K562 (cell line): ENCODE measurements at regions not wholly inside any gene's neighbourhood (a gene's known extent, or its start where the extent isn't known, plus 50 kb on each side); places are given as distances from the start of the nearest gene placed in this dataset.
A peak's percentile ranks its signal among the peaks of the same experiment; 100 is the strongest.

Source experiments
- C11orf30 ChIP-seq: fragments of 450-650 bp; IDR thresholded peaks from 2 replicates; pipeline ENCODE4 v1.6.1; 2016; ENCODE audit warnings: low read depth, mild to moderate bottlenecking
- FOXA3 ChIP-seq, 2 experiments: fragments of 450-650 bp in 1 of 2; sonication (generic) in 1 of 2; formaldehyde crosslinking; IDR thresholded peaks in 1 of 2; conservative IDR thresholded peaks in 1 of 2; 2 replicates each; pipeline versions ENCODE4 v1.4.0 to v1.8.0; 2020 to 2022; ENCODE audit warnings: mild to moderate bottlenecking in 2 of 2, missing genetic modification reagents in 1 of 2
- NFYB ChIP-seq: IDR thresholded peaks from 2 replicates; pipeline ENCODE4 v1.6.1; 2011; ENCODE audit warnings: mild to moderate bottlenecking, moderate library complexity; ENCODE audit not compliant: insufficient read length; ENCODE audit errors: extremely low read depth
- SNIP1 ChIP-seq: fragments of 450-650 bp; IDR thresholded peaks from 2 replicates; pipeline ENCODE4 v1.7.1; 2017; ENCODE audit warnings: low read depth, mild to moderate bottlenecking
- SNRNP70 ChIP-seq: fragments of 200-400 bp; formaldehyde crosslinking; optimal IDR thresholded peaks from 2 replicates; pipeline ENCODE3; 2017; ENCODE audit warnings: low read depth, low read length
- SREBF1 ChIP-seq: fragments of 150-350 bp; IDR thresholded peaks from 2 replicates; pipeline ENCODE4 v1.6.1; 2014; ENCODE audit warnings: antibody characterized with exemption, low read depth, low read length, borderline replicate concordance
- SRSF3 ChIP-seq: fragments of 200-400 bp; formaldehyde crosslinking; IDR thresholded peaks from 2 replicates; pipeline ENCODE4 v1.6.1; 2016; ENCODE audit warnings: mild to moderate bottlenecking, low read length, moderate library complexity; ENCODE audit not compliant: insufficient read depth
- ZNF146 ChIP-seq: IDR thresholded peaks from one replicate; pipeline ENCODE4 v1.6.1; 2018; ENCODE audit warnings: missing compliant biosample characterization; ENCODE audit not compliant: unreplicated experiment
- ZNF316 ChIP-seq: fragments of 450-650 bp; IDR thresholded peaks from 2 replicates; pipeline ENCODE4 v1.6.1; 2016
- TF ChIP-seq, protein P1 (sequence below): fragments of 250-450 bp; sonication (Bioruptor Pico); IDR thresholded peaks from 2 replicates; pipeline ENCODE4 v1.4.0; 2020
- TF ChIP-seq, protein P2 (sequence below), 2 experiments: fragments of 450-650 bp in 1 of 2; sonication (generic) in 1 of 2; formaldehyde crosslinking in 1 of 2; IDR thresholded peaks; 2 replicates each; pipeline versions ENCODE4 v1.7.1 to v1.9.0; 2016 to 2022; ENCODE audit warnings: inconsistent platforms in 1 of 2, mild to moderate bottlenecking in 1 of 2, missing genetic modification reagents in 1 of 2
- TF ChIP-seq, protein P3 (sequence below), 2 experiments: fragments of 450-650 bp in 1 of 2; sonication (generic) in 1 of 2; formaldehyde crosslinking in 1 of 2; IDR thresholded peaks in 1 of 2; conservative IDR thresholded peaks in 1 of 2; 2 replicates each; pipeline versions ENCODE4 v1.6.1 to v1.8.1; 2016 to 2023; ENCODE audit warnings: mild to moderate bottlenecking in 2 of 2, moderate library complexity in 2 of 2, inconsistent platforms in 1 of 2, missing genetic modification reagents in 1 of 2

DNA sequence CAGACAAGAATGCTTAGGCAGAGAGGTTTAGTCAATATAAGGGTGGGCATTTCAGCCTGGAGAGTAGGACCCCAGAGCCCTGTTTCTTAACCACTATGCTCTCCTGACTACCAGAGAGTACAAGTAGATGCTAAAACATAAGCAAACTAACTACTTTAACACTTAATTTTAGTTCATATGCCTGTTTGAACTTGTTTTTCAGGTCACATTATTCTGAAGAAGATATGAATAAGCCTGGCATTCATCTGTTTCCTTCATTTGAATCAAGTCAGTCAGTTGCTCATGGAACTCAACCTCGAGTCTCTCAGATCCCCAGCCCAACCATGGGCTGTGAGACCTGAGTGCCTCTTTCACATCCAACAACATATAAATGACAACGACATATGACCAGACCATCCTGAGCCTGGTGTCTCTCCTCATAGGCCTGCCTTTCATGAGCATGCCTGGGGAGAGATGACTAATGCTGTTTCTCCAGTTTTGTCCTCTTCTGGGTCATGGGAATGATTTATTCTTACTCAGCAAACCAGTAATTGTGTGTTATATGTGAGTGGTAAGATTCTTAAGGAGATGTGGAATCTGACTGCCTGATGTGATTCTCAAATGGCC, 251.1 kb upstream of the BTG1 start (continued):
- no peak for TF ChIP-seq FOXA3 (CRISPR knock-in tag; conservative IDR thresholded peaks at IDR 0.05 in 1 of 2, IDR thresholded peaks at IDR 0.05 in 1 of 2)
- no peak for TF ChIP-seq NFYB
- TF ChIP-seq SNIP1 = no peak
- peak; percentile 66 for TF ChIP-seq C11orf30
- TF ChIP-seq, protein P1, sequence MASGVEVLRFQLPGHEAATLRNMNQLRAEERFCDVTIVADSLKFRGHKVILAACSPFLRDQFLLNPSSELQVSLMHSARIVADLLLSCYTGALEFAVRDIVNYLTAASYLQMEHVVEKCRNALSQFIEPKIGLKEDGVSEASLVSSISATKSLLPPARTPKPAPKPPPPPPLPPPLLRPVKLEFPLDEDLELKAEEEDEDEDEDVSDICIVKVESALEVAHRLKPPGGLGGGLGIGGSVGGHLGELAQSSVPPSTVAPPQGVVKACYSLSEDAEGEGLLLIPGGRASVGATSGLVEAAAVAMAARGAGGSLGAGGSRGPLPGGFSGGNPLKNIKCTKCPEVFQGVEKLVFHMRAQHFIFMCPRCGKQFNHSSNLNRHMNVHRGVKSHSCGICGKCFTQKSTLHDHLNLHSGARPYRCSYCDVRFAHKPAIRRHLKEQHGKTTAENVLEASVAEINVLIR (CRISPR knock-in tag) = no peak
- TF ChIP-seq, protein P2, sequence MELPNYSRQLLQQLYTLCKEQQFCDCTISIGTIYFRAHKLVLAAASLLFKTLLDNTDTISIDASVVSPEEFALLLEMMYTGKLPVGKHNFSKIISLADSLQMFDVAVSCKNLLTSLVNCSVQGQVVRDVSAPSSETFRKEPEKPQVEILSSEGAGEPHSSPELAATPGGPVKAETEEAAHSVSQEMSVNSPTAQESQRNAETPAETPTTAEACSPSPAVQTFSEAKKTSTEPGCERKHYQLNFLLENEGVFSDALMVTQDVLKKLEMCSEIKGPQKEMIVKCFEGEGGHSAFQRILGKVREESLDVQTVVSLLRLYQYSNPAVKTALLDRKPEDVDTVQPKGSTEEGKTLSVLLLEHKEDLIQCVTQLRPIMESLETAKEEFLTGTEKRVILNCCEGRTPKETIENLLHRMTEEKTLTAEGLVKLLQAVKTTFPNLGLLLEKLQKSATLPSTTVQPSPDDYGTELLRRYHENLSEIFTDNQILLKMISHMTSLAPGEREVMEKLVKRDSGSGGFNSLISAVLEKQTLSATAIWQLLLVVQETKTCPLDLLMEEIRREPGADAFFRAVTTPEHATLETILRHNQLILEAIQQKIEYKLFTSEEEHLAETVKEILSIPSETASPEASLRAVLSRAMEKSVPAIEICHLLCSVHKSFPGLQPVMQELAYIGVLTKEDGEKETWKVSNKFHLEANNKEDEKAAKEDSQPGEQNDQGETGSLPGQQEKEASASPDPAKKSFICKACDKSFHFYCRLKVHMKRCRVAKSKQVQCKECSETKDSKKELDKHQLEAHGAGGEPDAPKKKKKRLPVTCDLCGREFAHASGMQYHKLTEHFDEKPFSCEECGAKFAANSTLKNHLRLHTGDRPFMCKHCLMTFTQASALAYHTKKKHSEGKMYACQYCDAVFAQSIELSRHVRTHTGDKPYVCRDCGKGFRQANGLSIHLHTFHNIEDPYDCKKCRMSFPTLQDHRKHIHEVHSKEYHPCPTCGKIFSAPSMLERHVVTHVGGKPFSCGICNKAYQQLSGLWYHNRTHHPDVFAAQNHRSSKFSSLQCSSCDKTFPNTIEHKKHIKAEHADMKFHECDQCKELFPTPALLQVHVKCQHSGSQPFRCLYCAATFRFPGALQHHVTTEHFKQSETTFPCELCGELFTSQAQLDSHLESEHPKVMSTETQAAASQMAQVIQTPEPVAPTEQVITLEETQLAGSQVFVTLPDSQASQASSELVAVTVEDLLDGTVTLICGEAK (IDR thresholded peaks at IDR 0.05) = no peak
- TF ChIP-seq, protein P2 (CRISPR knock-in tag; IDR thresholded peaks at IDR 0.05) = no peak
- TF ChIP-seq ZNF146 (CRISPR knock-in tag) = no peak
- TF ChIP-seq, protein P3, sequence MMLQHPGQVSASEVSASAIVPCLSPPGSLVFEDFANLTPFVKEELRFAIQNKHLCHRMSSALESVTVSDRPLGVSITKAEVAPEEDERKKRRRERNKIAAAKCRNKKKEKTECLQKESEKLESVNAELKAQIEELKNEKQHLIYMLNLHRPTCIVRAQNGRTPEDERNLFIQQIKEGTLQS (IDR thresholded peaks at IDR 0.05) = peak; percentile 48; the same call in 1 of the 2 replicates
- TF ChIP-seq, protein P3 (CRISPR knock-in tag; conservative IDR thresholded peaks at IDR 0.05) = no peak
- TF ChIP-seq SNRNP70 = no peak
- TF ChIP-seq SREBF1 = no peak
- TF ChIP-seq ZNF316 = peak; percentile 69
- TF ChIP-seq SRSF3 = no peak
